ENCODE measurements at regions not wholly inside any gene's neighbourhood (a gene's known extent, or its start where the extent isn't known, plus 50 kb on each side); places are given as distances from the start of the nearest gene placed in this dataset.

DNA sequence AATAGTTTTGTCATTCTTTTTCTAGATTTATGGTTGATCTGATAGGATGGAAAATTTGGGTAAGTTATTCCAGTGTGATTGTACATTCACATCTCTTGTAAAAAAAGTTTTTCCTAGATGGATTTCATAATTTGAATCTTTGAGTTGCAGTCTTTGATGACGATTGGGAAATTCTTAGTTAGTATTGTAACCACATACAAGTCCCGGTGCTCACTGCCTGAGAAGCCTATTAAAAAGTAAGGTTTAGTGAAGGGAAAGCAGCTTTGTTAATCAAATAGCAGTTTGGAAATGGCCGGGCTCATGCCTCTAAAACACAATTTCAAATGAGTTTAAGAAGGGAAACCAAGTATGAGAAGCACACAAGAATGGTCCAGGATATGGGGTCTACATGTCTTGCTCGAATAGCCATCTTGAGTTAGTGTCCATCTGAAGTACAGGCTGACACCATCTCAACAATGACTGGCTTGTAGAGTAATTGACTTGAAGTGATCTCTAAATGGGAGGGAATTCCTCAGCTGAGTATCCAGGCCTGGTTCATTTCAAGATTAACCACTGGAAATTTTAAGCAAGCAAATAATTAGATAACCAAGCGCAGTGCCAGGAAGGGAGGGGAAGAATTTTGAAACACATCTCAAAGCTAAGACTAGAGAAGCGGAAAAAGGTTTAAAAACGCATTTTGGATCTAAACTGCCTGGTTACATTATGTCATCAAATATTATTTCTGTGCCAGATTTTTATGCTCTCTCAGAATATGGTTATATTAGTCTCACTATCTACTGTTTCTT is 1145.6 kb upstream of the MIR17HG start:
- no peaks in the 10 kb centered on the region for H3K27me3 ChIP-seq (ENCODE audit: control insufficient read depth, insufficient read depth, low read length)
- no peaks in the 10 kb centered on the region for H3K9me3 ChIP-seq (ENCODE audit: control insufficient read depth, insufficient read depth, low read length)
- no peak overlapping the region for H3K9ac ChIP-seq (ENCODE audit: low read depth, low read length)
- H3K4me3 ChIP-seq (ENCODE audit: low read depth, low read length): no peak overlapping the region
- no peaks in the 10 kb centered on the region for H3K36me3 ChIP-seq (ENCODE audit: control insufficient read depth, insufficient read depth, low read length)
- no peaks in the 10 kb centered on the region for H3K4me1 ChIP-seq (ENCODE audit: control insufficient read depth, insufficient read depth, low read length)

DNA sequence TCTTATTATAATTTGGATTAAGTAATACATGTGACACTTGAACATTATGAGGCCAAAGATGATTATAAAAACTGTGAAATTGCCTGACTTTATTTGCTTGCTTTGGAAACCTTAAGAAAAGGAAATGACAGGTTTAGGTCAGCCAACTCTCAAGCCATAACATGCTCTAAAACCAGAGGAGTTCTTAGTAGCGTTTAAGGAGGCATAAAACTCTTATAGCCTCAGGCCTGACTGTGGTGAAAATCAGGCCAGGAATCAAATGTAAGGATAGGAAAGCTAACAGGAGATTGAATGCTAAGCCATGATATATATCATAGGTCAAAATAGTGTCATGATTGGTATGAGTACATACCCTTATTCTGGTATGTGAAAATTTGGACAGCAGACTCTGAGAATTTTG is 1142.4 kb upstream of the MIR17HG start:
- Histone ChIP-seq H3K9me3 (ENCODE audit: control insufficient read depth, insufficient read depth, low read length) (no peaks in the 10 kb centered on the region), H3K4me1 (ENCODE audit: control insufficient read depth, insufficient read depth, low read length) (no peaks in the 10 kb centered on the region), H3K36me3 (ENCODE audit: control insufficient read depth, insufficient read depth, low read length) (no peaks in the 10 kb centered on the region), H3K4me3 (ENCODE audit: low read depth, low read length) (no peak overlapping the region), H3K9ac (ENCODE audit: low read depth, low read length) (no peak overlapping the region), H3K27me3 (ENCODE audit: control insufficient read depth, insufficient read depth, low read length) (no peaks in the 10 kb centered on the region)

DNA sequence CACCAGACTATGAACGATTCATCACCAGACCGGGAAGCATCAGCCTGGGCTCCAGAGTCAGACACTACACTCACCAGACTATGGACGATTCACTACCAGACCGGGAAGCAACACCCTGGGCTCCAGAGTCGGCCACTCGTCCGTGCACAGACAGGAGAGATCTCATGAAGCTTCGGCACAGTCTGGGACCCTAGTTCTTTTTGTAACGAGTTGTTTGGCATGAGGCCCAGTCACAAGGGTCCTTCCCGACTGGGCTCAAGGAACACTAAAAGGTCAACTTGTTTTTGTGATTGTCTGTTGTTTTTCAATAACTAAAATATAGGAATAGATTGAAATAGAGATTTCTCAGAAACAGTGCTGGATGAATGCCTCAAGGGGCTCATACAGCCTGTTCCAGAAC is 1141.6 kb upstream of the MIR17HG start:
- Histone ChIP-seq H3K4me3 (ENCODE audit: low read depth, low read length) (no peak overlapping the region), H3K36me3 (ENCODE audit: control insufficient read depth, insufficient read depth, low read length) (no peaks in the 10 kb centered on the region), H3K4me1 (ENCODE audit: control insufficient read depth, insufficient read depth, low read length) (no peaks in the 10 kb centered on the region), H3K9me3 (ENCODE audit: control insufficient read depth, insufficient read depth, low read length) (no peaks in the 10 kb centered on the region), H3K9ac (ENCODE audit: low read depth, low read length) (no peak overlapping the region), H3K27me3 (ENCODE audit: control insufficient read depth, insufficient read depth, low read length) (no peaks in the 10 kb centered on the region)

DNA sequence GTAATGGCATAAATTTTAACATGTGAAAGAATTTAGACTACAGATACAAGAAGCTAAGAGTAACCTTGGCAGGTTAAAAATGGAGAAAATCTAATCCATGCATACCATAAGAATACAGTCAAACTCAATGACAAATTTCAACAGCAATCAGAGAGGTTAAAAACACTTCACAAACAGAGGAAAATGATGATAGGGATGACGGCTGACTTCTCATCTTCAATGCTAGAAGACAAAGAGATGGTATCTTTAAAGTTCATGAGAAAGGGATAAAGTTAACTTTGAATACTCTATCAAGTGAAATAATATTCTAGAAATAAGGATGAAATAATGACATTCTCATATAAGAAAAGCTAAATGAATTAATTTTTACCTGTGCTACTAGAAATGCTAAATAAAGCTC is 1130.2 kb upstream of the MIR17HG start:
- Histone ChIP-seq H3K9ac (ENCODE audit: low read depth, low read length) (no peak overlapping the region), H3K4me1 (ENCODE audit: control insufficient read depth, insufficient read depth, low read length) (no peaks in the 10 kb centered on the region), H3K9me3 (ENCODE audit: control insufficient read depth, insufficient read depth, low read length) (no peaks in the 10 kb centered on the region), H3K4me3 (ENCODE audit: low read depth, low read length) (no peak overlapping the region), H3K36me3 (ENCODE audit: control insufficient read depth, insufficient read depth, low read length) (no peaks in the 10 kb centered on the region), H3K27me3 (ENCODE audit: control insufficient read depth, insufficient read depth, low read length) (no peaks in the 10 kb centered on the region)

DNA sequence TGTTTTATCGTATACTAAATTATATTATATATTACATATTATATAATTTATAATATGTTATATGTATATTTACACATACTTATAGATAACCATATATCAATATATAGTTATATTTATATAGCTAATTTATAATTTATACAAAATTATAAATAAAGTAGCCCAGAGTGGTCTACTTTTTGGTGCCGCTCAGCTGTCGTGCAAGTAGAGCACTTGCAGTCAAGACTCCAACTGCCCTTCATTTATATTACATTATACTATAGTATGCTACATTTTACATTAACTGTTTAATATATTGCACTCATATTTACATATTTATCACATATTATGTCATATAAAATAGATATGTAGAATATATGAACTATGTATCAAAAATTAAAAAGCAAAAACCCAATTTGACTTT is 1124.7 kb upstream of the MIR17HG start:
- no peak overlapping the region for H3K4me3 ChIP-seq (ENCODE audit: low read depth, low read length)
- no peak overlapping the region for H3K9ac ChIP-seq (ENCODE audit: low read depth, low read length)
- no peaks in the 10 kb centered on the region for H3K36me3 ChIP-seq (ENCODE audit: control insufficient read depth, insufficient read depth, low read length)
- H3K4me1 ChIP-seq (ENCODE audit: control insufficient read depth, insufficient read depth, low read length): no peaks in the 10 kb centered on the region
- H3K9me3 ChIP-seq (ENCODE audit: control insufficient read depth, insufficient read depth, low read length): no peaks in the 10 kb centered on the region
- H3K27me3 ChIP-seq (ENCODE audit: control insufficient read depth, insufficient read depth, low read length): no peaks in the 10 kb centered on the region

DNA sequence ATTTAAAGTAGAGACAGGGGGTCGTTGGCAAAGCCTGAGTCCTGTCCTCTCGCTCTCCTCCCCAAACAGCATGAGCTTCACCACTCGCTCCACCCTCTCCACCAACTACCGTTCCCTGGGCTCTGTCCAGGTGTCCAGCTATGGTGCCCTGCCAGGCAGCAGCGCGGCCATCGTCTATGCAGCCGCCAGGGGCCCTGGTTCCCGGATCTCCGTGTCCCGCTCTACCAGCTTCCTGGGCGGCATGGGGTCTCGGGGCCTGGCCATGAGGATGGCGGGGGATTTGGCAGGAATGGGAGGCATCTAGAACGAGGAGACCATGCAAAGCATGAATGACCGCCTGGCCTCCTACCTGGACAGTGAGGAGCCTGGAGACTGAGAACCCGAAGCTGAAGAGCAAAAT is 1117.2 kb upstream of the MIR17HG start:
- no peak overlapping the region for H3K4me3 ChIP-seq (ENCODE audit: low read depth, low read length)
- no peaks in the 10 kb centered on the region for H3K4me1 ChIP-seq (ENCODE audit: control insufficient read depth, insufficient read depth, low read length)
- H3K27me3 ChIP-seq (ENCODE audit: control insufficient read depth, insufficient read depth, low read length): no peaks in the 10 kb centered on the region
- peaks cover 4% of the 10 kb centered on the region for H3K36me3 ChIP-seq (ENCODE audit: control insufficient read depth, insufficient read depth, low read length)
- no peaks in the 10 kb centered on the region for H3K9me3 ChIP-seq (ENCODE audit: control insufficient read depth, insufficient read depth, low read length)
- no peak overlapping the region for H3K9ac ChIP-seq (ENCODE audit: low read depth, low read length)

DNA sequence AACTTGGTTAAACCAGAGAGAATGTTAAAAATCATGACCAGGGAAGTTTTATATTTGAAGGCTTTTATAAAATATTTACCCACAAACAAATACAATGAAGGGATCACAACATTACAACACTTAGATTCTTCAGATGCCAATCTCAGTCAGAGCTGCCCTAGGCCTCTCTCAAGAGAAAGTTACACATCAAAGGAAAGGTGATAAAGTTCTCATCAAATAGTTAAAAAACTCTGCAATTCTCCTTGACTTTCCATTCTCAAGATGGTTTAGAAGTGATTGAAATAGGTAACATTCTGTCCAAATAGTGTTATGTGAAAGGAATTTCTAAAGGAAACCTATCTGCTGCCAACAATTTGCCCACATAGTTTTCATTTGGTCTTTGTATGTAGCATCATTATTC is 1115.2 kb upstream of the MIR17HG start:
- Histone ChIP-seq H3K36me3 (ENCODE audit: control insufficient read depth, insufficient read depth, low read length) (peaks cover 4% of the 10 kb centered on the region), H3K4me1 (ENCODE audit: control insufficient read depth, insufficient read depth, low read length) (no peaks in the 10 kb centered on the region), H3K9ac (ENCODE audit: low read depth, low read length) (no peak overlapping the region), H3K4me3 (ENCODE audit: low read depth, low read length) (no peak overlapping the region), H3K9me3 (ENCODE audit: control insufficient read depth, insufficient read depth, low read length) (no peaks in the 10 kb centered on the region), H3K27me3 (ENCODE audit: control insufficient read depth, insufficient read depth, low read length) (no peaks in the 10 kb centered on the region)

DNA sequence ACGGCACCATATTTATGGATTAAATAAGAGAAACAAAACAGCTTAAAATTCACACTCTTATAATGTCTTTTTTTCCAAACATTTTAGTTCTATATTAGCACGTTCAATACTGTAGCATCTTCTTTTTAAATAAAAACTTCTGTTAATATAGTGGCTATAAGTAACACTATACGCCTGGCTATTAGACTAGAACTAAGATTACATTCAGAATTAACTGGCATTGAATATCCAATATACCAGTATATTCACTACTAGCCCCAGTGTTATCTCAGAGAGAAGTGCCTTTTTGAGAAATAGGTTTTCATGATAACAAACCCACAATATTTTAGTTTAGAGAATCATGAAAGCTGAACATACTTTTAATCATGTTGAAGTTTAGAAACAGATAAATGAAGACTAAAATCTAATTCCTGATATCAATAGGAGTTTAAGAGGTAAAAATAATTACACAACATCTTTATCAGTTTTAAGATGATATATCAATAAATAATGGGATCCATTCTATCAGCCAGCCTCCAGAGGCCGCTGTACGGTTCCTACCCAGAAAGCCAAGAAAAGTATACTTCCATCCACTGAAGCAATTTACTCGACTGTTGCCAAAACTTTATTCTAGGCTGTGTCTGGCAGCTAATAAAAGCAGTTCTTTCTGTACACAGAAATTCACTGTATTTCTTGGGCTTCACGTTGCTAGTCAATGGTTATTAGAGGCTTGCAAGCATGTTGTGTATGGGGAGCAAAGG is 1113.4 kb upstream of the MIR17HG start:
- Histone ChIP-seq H3K36me3 (ENCODE audit: control insufficient read depth, insufficient read depth, low read length) (peaks cover 4% of the 10 kb centered on the region), H3K27me3 (ENCODE audit: control insufficient read depth, insufficient read depth, low read length) (no peaks in the 10 kb centered on the region), H3K4me1 (ENCODE audit: control insufficient read depth, insufficient read depth, low read length) (peaks cover 2% of the 10 kb centered on the region), H3K9ac (ENCODE audit: low read depth, low read length) (no peak overlapping the region), H3K4me3 (ENCODE audit: low read depth, low read length) (no peak overlapping the region), H3K9me3 (ENCODE audit: control insufficient read depth, insufficient read depth, low read length) (no peaks in the 10 kb centered on the region)

DNA sequence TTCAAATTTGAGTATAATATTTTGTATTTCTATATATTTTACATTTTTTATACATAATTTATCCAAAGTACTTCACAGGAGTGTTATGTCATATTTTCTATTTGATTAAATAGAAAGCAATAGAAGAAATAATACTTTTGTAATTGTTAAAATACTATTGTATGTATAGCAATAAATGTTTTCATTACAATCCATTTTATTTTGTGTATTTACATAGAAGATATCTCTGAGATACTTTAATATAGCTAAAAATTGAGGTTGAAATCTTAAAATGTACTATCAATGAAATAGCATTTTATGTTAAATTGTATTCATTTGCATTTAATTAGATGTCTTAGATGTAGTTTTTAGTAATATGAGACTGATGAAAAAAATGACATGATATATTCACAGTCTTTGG is 1109.6 kb upstream of the MIR17HG start:
- no peaks in the 10 kb centered on the region for H3K9me3 ChIP-seq (ENCODE audit: control insufficient read depth, insufficient read depth, low read length)
- no peaks in the 10 kb centered on the region for H3K27me3 ChIP-seq (ENCODE audit: control insufficient read depth, insufficient read depth, low read length)
- no peaks in the 10 kb centered on the region for H3K36me3 ChIP-seq (ENCODE audit: control insufficient read depth, insufficient read depth, low read length)
- no peak overlapping the region for H3K9ac ChIP-seq (ENCODE audit: low read depth, low read length)
- peaks cover 2% of the 10 kb centered on the region for H3K4me1 ChIP-seq (ENCODE audit: control insufficient read depth, insufficient read depth, low read length)
- H3K4me3 ChIP-seq (ENCODE audit: low read depth, low read length): no peak overlapping the region

DNA sequence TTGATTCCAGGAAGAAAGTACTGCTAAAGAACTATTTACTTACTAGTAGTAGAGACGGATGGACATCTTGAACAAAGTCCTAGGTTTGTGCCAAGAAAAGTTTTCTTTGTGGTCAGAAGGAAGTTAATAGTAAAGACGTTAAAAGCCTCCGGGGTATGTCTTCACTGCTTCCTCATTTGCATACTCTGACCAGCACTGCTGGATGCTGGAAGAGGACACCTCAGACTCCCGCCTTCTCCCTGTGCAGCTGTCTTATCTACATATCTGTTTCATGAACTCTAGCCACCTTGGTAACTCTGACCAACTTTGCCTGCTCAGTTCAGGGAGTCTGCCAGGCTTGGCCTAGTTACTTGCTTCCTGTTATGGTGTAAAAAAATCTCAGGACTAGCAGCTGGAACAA is 1109.1 kb upstream of the MIR17HG start:
- peaks cover 2% of the 10 kb centered on the region for H3K4me1 ChIP-seq (ENCODE audit: control insufficient read depth, insufficient read depth, low read length)
- no peak overlapping the region for H3K4me3 ChIP-seq (ENCODE audit: low read depth, low read length)
- H3K9ac ChIP-seq (ENCODE audit: low read depth, low read length): no peak overlapping the region

DNA sequence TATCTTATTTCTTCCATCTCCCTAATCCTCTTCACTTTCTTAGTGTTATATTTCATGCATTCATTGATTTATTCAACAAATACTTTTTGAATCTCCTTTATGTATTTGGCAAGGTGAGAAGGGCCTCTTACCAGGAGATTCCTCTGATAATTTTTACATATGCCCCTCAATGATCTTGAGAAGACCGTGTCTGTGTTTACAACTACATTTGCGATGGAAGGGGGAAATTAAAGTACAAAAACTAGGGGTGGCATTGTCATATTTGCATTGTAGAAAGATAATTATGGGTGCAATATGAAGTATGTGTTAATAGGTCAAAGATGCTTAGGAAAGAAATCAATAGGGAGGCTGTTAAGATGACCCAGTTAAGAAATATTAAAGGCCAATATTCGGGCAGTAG is 1108.4 kb upstream of the MIR17HG start:
- H3K4me3 ChIP-seq (ENCODE audit: low read depth, low read length): no peak overlapping the region
- no peak overlapping the region for H3K9ac ChIP-seq (ENCODE audit: low read depth, low read length)
- H3K27me3 ChIP-seq (ENCODE audit: control insufficient read depth, insufficient read depth, low read length): no peaks in the 10 kb centered on the region
- H3K4me1 ChIP-seq (ENCODE audit: control insufficient read depth, insufficient read depth, low read length): peaks cover 2% of the 10 kb centered on the region
- no peaks in the 10 kb centered on the region for H3K9me3 ChIP-seq (ENCODE audit: control insufficient read depth, insufficient read depth, low read length)
- H3K36me3 ChIP-seq (ENCODE audit: control insufficient read depth, insufficient read depth, low read length): no peaks in the 10 kb centered on the region

More for the DNA sequence above, 1109.1 kb upstream of the MIR17HG start:
- no peaks in the 10 kb centered on the region for H3K27me3 ChIP-seq (ENCODE audit: control insufficient read depth, insufficient read depth, low read length)
- no peaks in the 10 kb centered on the region for H3K9me3 ChIP-seq (ENCODE audit: control insufficient read depth, insufficient read depth, low read length)
- no peaks in the 10 kb centered on the region for H3K36me3 ChIP-seq (ENCODE audit: control insufficient read depth, insufficient read depth, low read length)

DNA sequence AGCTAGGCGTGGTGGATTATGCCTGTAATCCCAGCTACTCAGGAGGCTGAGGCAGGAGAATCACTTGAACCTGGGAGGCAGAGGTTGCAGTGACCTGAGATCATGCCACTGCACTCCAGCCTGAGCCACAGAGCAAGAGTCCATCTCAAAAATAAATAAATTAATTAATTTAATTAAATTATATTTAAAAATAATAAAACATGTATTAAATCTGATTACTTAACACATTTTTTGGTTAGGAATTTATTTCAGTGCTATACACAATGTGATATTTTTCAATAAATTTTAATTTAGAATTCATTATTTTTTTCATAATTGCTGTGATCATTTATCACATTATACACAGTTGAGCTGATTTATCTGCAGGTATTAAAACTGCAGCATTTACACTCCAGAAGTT is 1101.5 kb upstream of the MIR17HG start:
- no peaks in the 10 kb centered on the region for H3K9me3 ChIP-seq (ENCODE audit: control insufficient read depth, insufficient read depth, low read length)
- no peak overlapping the region for H3K4me3 ChIP-seq (ENCODE audit: low read depth, low read length)
- H3K36me3 ChIP-seq (ENCODE audit: control insufficient read depth, insufficient read depth, low read length): no peaks in the 10 kb centered on the region
- H3K9ac ChIP-seq (ENCODE audit: low read depth, low read length): no peak overlapping the region
- H3K4me1 ChIP-seq (ENCODE audit: control insufficient read depth, insufficient read depth, low read length): no peaks in the 10 kb centered on the region
- no peaks in the 10 kb centered on the region for H3K27me3 ChIP-seq (ENCODE audit: control insufficient read depth, insufficient read depth, low read length)
